DOHH2 (cell line): ENCODE measurements at regions not wholly inside any gene's neighbourhood (a gene's known extent, or its start where the extent isn't known, plus 50 kb on each side); places are given as distances from the start of the nearest gene placed in this dataset.

Experiments used
- H3F3A ChIP-seq: fragments of 200-600 bp; sonication (generic), shearing (Covaris generic); 2 replicates; pipeline ENCODE4 v1.6.0; 2016; ENCODE audit warnings: antibody characterized with exemption, mild to moderate bottlenecking; ENCODE audit not compliant: control insufficient read depth, insufficient read depth
- H3K27ac ChIP-seq: fragments of 200-600 bp; sonication (generic); 2 replicates; pipeline ENCODE4 v1.5.1; 2014; ENCODE audit warnings: low read depth, mild to moderate bottlenecking, low read length, moderate library complexity
- H3K27me3 ChIP-seq: fragments of 200-600 bp; sonication (generic); 2 replicates; pipeline ENCODE4 v1.6.1; 2014; ENCODE audit warnings: mild to moderate bottlenecking, low read length, mixed read lengths; ENCODE audit not compliant: control insufficient read depth
- H3K36me3 ChIP-seq: fragments of 200-600 bp; sonication (generic); 2 replicates; pipeline ENCODE4 v1.6.1; 2014; ENCODE audit warnings: mild to moderate bottlenecking, low read length, moderate library complexity, mixed read lengths; ENCODE audit not compliant: control insufficient read depth
- H3K4me1 ChIP-seq: fragments of 200-600 bp; sonication (generic); 2 replicates; pipeline ENCODE4 v1.6.1; 2014; ENCODE audit warnings: mild to moderate bottlenecking, low read length, mixed read lengths; ENCODE audit not compliant: control insufficient read depth
- H3K4me2 ChIP-seq: fragments of 200-600 bp; sonication (generic); 2 replicates; pipeline ENCODE4 v1.6.0; 2014; ENCODE audit warnings: mild to moderate bottlenecking, low read length, moderate library complexity
- H3K4me3 ChIP-seq: fragments of 200-600 bp; sonication (generic); 2 replicates; pipeline ENCODE4 v1.5.1; 2014; ENCODE audit warnings: mild to moderate bottlenecking, low read length, mixed read lengths
- H3K79me2 ChIP-seq: fragments of 200-600 bp; sonication (generic); 2 replicates; pipeline ENCODE4 v1.6.1; 2014; ENCODE audit warnings: mild to moderate bottlenecking, low read length, mixed read lengths; ENCODE audit not compliant: control insufficient read depth
- H3K9me2 ChIP-seq: fragments of 200-600 bp; sonication (generic); replicated peaks from 2 replicates; pipeline ENCODE4 v1.6.1; 2014; ENCODE audit warnings: mild to moderate bottlenecking, low read length, mixed read lengths; ENCODE audit not compliant: control insufficient read depth
- H3K9me3 ChIP-seq: fragments of 200-600 bp; sonication (generic); 2 replicates; pipeline ENCODE4 v1.6.1; 2014; ENCODE audit warnings: antibody characterized with exemption, low read length, mixed read lengths; ENCODE audit not compliant: control insufficient read depth, insufficient read depth
- H4K20me1 ChIP-seq: fragments of 200-600 bp; sonication (generic); 2 replicates; pipeline ENCODE4 v1.6.0; 2014; ENCODE audit warnings: low read depth, mild to moderate bottlenecking, antibody characterized with exemption, low read length, moderate library complexity; ENCODE audit not compliant: control insufficient read depth, insufficient read depth
- EZH2phosphoT487 ChIP-seq: fragments of 200-600 bp; sonication (generic); IDR thresholded peaks from 2 replicates; pipeline ENCODE4 v1.6.1; 2017; ENCODE audit warnings: borderline replicate concordance, mild to moderate bottlenecking, antibody characterized with exemption, low read length, moderate library complexity, mixed read lengths
- TF ChIP-seq, protein P1 (sequence below): fragments of 200-600 bp; sonication (generic); IDR thresholded peaks from one replicate; pipeline ENCODE4 v1.5.1; 2014; ENCODE audit warnings: antibody characterized with exemption, mild to moderate bottlenecking, low read depth, low read length; ENCODE audit not compliant: poor library complexity, severe bottlenecking

GRCh38 chr11:122172352-122173073 lies 56.5 kb upstream of the BLID start:
- H3K9me2 ChIP-seq: no peaks in the 10 kb centered on the region
- TF ChIP-seq, protein P1, sequence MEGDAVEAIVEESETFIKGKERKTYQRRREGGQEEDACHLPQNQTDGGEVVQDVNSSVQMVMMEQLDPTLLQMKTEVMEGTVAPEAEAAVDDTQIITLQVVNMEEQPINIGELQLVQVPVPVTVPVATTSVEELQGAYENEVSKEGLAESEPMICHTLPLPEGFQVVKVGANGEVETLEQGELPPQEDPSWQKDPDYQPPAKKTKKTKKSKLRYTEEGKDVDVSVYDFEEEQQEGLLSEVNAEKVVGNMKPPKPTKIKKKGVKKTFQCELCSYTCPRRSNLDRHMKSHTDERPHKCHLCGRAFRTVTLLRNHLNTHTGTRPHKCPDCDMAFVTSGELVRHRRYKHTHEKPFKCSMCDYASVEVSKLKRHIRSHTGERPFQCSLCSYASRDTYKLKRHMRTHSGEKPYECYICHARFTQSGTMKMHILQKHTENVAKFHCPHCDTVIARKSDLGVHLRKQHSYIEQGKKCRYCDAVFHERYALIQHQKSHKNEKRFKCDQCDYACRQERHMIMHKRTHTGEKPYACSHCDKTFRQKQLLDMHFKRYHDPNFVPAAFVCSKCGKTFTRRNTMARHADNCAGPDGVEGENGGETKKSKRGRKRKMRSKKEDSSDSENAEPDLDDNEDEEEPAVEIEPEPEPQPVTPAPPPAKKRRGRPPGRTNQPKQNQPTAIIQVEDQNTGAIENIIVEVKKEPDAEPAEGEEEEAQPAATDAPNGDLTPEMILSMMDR: no peak
- TF ChIP-seq EZH2phosphoT487: no peak
- no peaks in the 10 kb centered on the region for H3K36me3 ChIP-seq
- H4K20me1 ChIP-seq: no peaks in the 10 kb centered on the region
- H3K4me2 ChIP-seq: no peak overlapping the region
- H3K9me3 ChIP-seq: no peaks in the 10 kb centered on the region
- H3K4me3 ChIP-seq: no peak overlapping the region
- H3K4me1 ChIP-seq: no peaks in the 10 kb centered on the region
- H3K27ac ChIP-seq: no peak overlapping the region
- no peaks in the 10 kb centered on the region for H3F3A ChIP-seq
- H3K27me3 ChIP-seq: no peaks in the 10 kb centered on the region
- H3K79me2 ChIP-seq: no peaks in the 10 kb centered on the region

GRCh38 chr11:122170815-122171475 lies 54.9 kb upstream of the BLID start:
- Histone ChIP-seq H3K36me3 (no peaks in the 10 kb centered on the region), H4K20me1 (no peaks in the 10 kb centered on the region), H3K79me2 (no peaks in the 10 kb centered on the region), H3K27ac (no peak overlapping the region), H3K9me3 (no peaks in the 10 kb centered on the region), H3K4me1 (no peaks in the 10 kb centered on the region), H3K4me2 (no peak overlapping the region), H3K4me3 (no peak overlapping the region), H3F3A (no peaks in the 10 kb centered on the region), H3K27me3 (no peaks in the 10 kb centered on the region), H3K9me2 (no peaks in the 10 kb centered on the region)
- no peak for TF ChIP-seq EZH2phosphoT487
- TF ChIP-seq, protein P1: no peak

DNA sequence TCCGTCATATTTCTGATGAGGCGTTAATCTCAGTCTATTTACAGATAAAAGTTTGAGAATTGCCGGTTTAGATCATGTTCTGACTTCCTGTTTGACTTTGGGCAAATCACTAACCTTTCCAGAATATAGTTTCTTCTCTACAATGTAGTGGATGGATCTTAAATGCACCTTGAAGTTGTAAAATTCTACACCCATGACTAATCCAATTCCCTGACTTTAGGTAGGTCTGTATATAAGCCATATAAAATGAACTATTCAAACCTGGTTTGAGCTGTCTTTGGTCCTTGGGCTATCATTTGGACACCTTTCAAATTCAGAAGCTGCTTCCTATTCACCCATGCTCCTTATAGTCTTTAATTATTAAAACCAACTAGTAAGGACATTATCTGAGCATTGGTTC lies 52.2 kb upstream of the BLID start:
- no peaks in the 10 kb centered on the region for H4K20me1 ChIP-seq
- H3K36me3 ChIP-seq: no peaks in the 10 kb centered on the region
- no peak overlapping the region for H3K27ac ChIP-seq
- TF ChIP-seq, protein P1: no peak
- no peak for TF ChIP-seq EZH2phosphoT487
- H3K4me2 ChIP-seq: no peak overlapping the region
- no peaks in the 10 kb centered on the region for H3K79me2 ChIP-seq
- no peaks in the 10 kb centered on the region for H3K9me3 ChIP-seq
- no peaks in the 10 kb centered on the region for H3K4me1 ChIP-seq
- no peaks in the 10 kb centered on the region for H3K27me3 ChIP-seq
- no peak overlapping the region for H3K4me3 ChIP-seq
- H3K9me2 ChIP-seq: no peaks in the 10 kb centered on the region
- no peaks in the 10 kb centered on the region for H3F3A ChIP-seq
